CD4-positive, alpha-beta T cell treated with Interleukin-4 for 1 hour (primary cell): ENCODE measurements at regions not wholly inside any gene's neighbourhood (a gene's known extent, or its start where the extent isn't known, plus 50 kb on each side); places are given as distances from the start of the nearest gene placed in this dataset.

Experiments used
- DNase-seq, 2 donors: peaks; one replicate each; pipeline ENCODE4 v3.0.0-alpha.2; 2020 to 2022

GRCh38 chr6:139586273-139586672 is 211.8 kb upstream of the CITED2 start:
- no peak for DNase-seq

DNA sequence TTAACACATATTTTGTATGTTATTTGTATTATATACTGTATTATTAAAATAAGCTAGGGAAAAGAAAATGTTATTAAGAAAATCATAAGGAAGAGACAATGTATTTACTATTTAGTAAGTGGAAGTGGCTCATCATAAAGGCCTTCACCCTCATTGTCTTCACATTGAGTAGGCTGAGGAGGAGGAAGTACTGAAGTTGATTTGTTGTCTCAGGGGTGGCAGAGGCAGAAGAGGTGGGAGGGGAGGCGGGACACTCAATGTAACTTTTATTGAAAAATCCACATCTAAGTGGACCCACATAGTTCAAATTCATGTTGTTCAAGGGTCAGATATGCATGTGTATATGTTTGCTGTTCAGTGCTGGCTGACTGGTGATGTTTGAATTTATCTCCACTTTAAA is 210.2 kb upstream of the CITED2 start:
- no peak for DNase-seq

DNA sequence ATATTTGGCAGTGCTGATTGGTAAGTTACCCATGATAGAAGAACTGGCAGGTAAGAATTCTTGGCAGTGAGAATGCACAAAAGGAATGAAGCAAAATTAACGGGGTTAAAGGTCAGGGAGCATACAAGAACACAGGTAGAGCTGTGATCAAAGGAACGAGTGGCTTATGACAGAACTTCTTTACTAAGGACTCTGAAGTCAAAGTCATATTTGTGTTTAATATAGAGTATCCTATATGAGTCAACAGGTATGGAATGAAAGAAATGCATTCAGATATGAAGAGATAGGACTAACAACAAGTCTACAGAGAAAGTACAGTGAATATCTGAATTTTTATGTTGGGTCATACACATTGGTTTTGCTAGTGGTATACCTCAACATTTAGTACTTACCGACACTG is 209.0 kb upstream of the CITED2 start:
- DNase-seq: no peak

- DNase-seq: no peak
Measured at GRCh38 chr6:139582956-139583355, 208.5 kb upstream of the CITED2 start.

DNA sequence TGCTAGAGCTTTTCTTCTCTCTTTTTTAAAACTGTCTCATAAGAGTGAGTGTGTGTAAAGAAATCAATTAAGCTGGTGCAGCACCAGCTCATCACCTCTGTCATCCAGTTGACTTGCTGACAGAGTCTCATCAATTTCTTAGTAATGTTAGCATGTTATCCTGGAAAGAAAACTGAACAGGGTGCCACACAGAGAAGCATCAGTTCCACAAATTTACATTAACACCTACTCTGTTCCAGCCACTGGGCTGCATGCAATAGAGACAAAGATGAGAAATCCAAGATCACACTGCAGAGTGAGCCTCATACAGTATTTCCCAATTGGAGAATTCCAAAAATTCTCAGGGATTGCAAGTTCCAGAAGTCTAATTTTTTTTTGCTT is 207.0 kb upstream of the CITED2 start:
- DNase-seq: no peak

GRCh38 chr6:139580592-139581484 is 206.4 kb upstream of the CITED2 start:
- DNase-seq: peak in 1 of 2 donors; percentile 18

DNA sequence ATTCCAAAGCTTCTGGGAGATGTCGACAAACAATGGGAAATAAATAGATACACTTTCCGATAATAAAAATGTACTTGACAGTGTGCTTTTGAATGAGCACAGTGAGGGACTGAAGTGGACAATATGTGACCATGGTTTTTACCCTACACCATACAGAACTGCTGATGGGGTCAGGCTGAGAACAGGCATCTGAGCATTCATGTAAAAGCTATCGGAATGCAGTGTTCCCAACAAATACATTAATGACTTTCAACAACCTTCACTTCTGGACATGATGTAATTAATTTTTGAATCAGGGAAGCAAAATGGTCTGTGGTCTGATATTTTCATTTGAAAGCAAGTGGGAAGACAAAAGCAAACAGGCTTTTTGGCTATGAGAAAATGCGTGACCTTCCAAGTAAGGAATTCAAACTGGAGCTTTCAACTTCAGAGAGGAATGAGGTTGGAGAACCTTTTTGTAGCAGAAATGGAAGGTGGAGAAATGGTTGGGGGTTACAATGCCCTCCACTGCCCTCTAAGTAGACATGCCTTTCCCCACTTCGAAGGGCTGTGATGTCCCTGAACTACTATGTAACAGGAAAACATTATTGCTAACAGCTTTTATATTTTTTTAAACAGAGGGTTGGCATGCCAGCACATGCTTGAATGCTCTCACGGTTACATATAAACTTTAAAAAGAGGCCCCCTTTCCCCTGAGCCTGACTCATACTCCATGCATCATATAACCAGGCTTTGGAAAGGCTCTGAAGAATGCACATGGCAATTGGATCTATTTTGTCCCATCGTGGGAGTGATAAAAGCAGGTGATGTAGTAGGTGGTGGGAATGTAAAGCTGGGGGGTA is 203.5 kb upstream of the CITED2 start:
- DNase-seq: no peak

DNA sequence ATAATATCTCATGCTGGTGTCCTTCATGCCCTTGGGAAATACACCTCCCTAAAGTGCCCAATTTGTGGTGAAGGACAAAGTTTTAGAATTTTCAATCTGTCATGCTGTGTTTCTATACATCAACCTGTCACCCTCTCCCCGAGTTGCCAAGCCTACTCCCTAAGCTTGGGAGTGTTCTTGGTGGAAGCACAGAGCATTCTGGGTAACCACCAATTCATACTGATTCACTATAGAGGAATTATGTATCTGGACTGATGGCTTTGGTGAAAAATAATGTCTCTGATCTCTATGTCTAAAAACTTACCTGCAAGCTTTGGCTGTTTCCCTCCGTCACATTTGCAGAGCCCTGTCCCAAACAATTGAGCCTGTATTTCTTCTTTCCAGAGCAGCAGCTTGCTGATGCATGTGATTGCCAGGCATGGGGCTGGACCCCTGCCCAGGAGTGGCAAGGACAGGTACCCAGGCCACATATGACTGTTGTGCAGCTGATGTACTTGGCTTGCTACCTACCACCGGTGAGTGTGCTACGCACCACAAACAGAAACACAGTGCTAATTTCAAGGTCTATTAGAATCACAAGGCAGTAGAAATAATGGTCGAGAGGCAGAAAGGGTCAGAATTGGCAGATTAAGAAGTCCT is 202.8 kb upstream of the CITED2 start:
- DNase-seq: no peak

GRCh38 chr6:139572001-139572400 is 197.6 kb upstream of the CITED2 start:
- no peak for DNase-seq

GRCh38 chr6:139570166-139570565 is 195.7 kb upstream of the CITED2 start:
- no peak for DNase-seq

- no peak for DNase-seq
Measured at GRCh38 chr6:139569566-139569965, 195.1 kb upstream of the CITED2 start.

GRCh38 chr6:139568956-139569538 is 194.6 kb upstream of the CITED2 start:
- DNase-seq: no peak

DNA sequence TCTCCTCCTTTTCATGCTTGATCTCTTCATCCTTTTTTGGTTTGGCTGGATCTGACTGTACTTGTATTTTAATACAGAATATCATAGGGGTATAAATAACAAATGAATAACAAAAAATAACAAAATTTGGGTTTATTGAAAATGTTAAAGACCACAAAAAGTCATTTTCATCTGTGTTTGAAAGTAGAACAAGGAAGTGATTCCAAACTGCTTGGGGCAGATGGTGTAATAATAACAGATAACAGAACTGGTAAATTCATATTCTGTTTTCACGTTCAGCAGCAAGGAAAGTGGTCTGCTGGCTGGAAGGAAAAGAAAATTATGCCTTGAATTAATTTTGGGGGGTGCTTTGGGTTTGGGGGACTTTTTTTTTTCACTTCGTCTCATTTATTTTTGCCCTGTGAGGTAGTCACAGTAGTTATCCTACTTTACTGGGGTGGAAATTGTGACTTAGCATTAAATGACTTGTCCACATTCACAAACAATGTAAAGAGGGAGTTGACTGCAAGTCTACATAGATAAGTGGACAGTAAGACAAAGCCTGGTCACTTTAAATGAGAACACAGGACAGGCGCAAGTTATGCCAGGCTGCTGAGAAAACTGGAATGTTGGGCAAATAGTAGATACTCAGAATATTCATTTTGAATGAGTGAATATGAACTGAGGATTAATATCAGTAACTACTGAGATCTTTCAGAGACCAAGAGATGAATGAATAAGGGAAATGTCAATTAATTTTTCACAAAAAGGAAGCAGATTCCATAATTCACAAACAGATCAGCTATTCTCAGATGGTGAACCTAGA is 193.9 kb upstream of the CITED2 start:
- no peak for DNase-seq

DNA sequence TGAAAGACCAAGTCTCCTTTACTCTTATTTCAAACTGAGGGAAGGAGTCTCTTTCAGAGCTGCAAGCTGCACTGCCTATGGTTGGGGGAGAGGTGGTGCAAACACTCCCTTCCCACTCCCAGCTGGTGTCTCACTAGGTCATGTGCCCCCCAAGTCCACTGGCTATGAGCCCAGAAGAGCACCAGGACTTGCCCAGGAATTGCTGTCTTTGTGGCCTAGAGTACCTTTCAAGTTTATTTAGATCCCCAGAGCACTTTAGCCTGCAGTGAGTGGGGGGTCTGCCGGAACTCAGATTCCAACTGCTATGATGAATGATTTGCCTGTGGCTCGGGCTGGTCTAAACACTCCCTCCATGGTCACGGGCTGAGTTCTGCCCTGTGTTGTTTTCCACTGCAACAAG is 192.6 kb upstream of the CITED2 start:
- DNase-seq: no peak

GRCh38 chr6:139565591-139565990 is 191.1 kb upstream of the CITED2 start:
- DNase-seq: no peak

DNA sequence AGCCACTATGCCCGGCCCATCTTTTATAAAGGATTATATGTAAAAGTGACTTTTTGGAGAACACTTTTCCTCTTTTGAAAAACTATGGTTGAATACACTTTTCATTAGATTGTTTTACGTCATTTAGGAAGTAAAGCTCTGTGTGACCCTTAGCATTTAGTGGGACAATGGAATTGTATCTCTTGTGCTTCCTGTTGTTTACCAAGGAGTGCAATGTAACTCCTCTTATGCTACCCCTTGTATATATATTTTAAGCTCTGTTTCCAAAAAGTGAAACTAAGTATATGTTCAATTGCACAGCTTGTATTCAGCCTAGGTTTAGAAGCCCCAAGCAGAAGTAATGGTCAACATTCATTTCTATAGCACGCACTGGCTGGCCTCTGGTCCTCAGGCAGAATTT is 183.1 kb upstream of the CITED2 start:
- DNase-seq: no peak

- DNase-seq: no peak
Measured at GRCh38 chr6:139556532-139556931, 182.1 kb upstream of the CITED2 start.

GRCh38 chr6:139553916-139554315 is 179.5 kb upstream of the CITED2 start:
- no peak for DNase-seq

DNA sequence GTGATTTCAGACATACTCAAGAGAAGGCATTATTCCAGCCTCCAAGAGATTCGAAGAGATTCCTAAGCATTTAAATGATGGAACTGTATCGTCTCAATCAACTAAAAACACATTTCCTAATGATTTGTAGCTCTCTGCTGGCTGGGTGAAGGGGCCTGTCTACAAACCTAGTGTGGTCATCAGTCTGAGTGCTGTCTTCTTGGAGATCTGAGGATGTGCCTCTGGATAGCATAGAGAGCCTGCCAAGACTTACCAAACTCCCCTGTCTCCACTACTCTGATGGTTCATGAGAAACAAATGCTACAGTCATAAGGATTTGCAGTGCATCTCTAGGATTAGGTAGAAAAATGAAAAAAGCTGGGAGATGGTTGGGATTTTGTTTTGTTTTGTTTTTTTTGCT is 176.9 kb upstream of the CITED2 start:
- no peak for DNase-seq

DNA sequence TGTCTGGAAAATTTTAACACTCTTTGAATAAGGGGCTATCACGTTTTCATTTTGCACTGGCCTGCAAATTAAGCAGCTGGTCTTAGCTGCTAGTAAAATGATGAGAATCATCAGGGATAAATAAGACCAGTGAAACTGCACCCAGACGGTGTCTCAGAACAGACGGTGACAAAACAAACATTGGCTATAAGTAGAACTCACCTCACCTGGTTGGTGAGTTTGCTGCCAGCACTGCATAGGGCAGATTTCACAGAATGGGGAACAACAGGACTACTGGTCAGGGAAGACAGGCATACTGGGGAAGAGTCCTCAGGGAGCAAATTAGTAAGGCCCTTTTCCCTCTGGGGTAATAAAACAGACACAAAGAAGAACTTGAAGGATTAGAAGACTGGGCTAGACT is 175.9 kb upstream of the CITED2 start:
- no peak for DNase-seq

DNA sequence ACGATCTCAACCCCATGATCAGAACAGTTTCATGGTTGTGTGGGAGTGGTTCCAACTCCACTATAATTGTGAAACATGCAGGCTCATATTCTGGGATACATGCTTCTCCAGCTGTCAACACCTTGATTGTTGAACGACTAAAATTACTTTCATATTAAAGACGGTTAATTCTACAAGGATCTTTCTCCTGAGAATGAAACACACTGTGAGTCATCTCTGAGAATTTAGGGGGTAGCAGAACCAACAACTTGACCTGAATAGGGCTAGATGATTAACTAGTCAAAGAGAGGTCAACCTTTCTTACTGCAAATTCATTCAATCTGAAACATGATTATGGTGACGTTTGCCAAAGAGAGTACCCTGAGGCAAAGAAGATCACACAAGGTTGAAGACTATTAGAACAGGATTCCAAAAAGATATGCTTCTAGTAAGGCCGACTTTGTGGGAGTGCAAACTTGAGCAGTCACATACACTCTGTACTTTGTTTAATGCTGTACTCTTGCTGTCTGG is 175.2 kb upstream of the CITED2 start:
- no peak for DNase-seq

DNA sequence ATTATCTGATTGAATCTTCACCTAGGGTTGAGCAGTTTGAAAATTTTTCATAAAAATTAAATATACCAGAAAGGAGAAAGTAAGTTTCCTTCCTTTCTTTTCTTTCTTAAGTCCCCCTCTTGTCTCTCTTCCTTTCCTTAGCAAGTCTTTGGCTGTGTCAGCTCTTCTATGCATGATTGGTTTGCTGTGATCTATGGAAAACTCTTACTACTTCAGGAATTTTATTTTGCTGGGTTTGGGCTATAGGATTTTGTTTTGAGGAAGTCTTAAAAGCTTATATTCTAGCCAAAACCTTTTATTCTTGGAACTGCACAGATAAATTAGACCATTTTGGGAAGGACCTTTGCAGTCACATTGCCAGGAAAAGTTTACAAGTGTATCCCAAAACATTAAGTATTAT is 173.4 kb upstream of the CITED2 start:
- DNase-seq: no peak
